ENCODE measurements at regions not wholly inside any gene's neighbourhood (a gene's known extent, or its start where the extent isn't known, plus 50 kb on each side); places are given as distances from the start of the nearest gene placed in this dataset.

DNA sequence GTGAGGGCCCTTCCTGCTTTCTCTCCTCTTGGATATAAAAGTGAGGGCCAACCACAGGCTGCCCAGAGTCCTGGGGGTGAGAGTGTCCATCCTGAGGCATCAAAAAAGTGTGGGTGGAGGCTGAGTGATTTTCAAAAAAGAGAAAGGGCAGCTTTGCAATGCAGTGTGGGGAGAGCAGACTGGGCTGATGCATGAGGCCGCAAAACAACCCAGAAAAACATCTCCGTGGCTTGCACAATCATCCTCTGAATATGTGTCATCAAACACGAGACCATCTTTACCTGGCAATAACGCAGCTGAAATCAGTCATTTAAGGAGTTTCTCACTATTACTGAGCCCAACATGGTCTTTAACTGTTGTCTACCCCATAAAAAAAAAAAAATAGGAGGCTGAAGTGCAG lies 191.2 kb upstream of the SOX4 start:
- TF ChIP-seq POLR2AphosphoS5 (IDR thresholded peaks at IDR 0.05) (no peak), SMC3 (conservative IDR thresholded peaks at IDR 0.05; ENCODE audit: poor library complexity) (no peak), RAD21 (conservative IDR thresholded peaks at IDR 0.05) (no peak), EZH2 (IDR thresholded peaks at IDR 0.05; ENCODE audit: borderline replicate concordance, insufficient read depth, low read length, poor library complexity, severe bottlenecking) (no peak), REST (IDR thresholded peaks at IDR 0.05; ENCODE audit: borderline replicate concordance) (no peak), TAF1 (IDR thresholded peaks at IDR 0.05; ENCODE audit: low read depth) (no peak), EP300 (conservative IDR thresholded peaks at IDR 0.05; ENCODE audit: poor library complexity, severe bottlenecking) (no peak), MXI1 (conservative IDR thresholded peaks at IDR 0.05; ENCODE audit: poor library complexity, severe bottlenecking) (no peak)
- TF ChIP-seq, protein P1, sequence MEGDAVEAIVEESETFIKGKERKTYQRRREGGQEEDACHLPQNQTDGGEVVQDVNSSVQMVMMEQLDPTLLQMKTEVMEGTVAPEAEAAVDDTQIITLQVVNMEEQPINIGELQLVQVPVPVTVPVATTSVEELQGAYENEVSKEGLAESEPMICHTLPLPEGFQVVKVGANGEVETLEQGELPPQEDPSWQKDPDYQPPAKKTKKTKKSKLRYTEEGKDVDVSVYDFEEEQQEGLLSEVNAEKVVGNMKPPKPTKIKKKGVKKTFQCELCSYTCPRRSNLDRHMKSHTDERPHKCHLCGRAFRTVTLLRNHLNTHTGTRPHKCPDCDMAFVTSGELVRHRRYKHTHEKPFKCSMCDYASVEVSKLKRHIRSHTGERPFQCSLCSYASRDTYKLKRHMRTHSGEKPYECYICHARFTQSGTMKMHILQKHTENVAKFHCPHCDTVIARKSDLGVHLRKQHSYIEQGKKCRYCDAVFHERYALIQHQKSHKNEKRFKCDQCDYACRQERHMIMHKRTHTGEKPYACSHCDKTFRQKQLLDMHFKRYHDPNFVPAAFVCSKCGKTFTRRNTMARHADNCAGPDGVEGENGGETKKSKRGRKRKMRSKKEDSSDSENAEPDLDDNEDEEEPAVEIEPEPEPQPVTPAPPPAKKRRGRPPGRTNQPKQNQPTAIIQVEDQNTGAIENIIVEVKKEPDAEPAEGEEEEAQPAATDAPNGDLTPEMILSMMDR (IDR thresholded peaks at IDR 0.05; ENCODE audit: poor library complexity, severe bottlenecking), result no peak
- H3K4me2 ChIP-seq (ENCODE audit: low read length), result no peak overlapping the region
- no peak overlapping the region for H2AFZ ChIP-seq (ENCODE audit: low read depth, low read length)

DNA sequence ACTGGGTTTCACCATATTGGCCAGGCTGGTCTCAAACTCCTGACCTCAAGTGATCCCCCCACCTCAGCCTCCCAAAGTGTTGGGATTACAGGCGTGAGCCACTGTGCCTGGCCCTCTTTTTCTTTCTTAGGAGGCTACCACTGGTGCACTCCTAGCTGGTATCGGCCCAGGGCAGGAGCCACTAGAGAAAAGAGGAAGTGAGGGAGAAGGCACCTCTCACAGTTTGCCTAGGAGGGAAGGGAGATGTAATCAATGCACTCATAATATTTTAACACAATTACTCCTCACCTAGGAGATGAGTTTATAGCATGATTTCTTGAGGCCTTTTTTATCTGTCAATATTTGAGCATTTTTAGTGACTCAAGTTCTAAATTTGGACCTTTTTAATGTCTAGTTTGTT lies 189.0 kb upstream of the SOX4 start:
- Histone ChIP-seq H3K4me2 (ENCODE audit: low read length) (no peak overlapping the region), H3K4me3 (ENCODE audit: low read length) (no peak overlapping the region), H3K9me2 (ENCODE audit: insufficient read depth, low read length) (no peaks in the 10 kb centered on the region), H3K9ac (ENCODE audit: low read length) (no peak overlapping the region), H3K27me3 (ENCODE audit: insufficient read depth, low read depth, low read length) (no peaks in the 10 kb centered on the region), H3K36me3 (ENCODE audit: insufficient read depth, low read length) (no peaks in the 10 kb centered on the region), H3K79me2 (replicated peaks; ENCODE audit: insufficient read depth, low read length) (no peaks in the 10 kb centered on the region), H4K20me1 (ENCODE audit: insufficient read depth) (no peaks in the 10 kb centered on the region), H3K27ac (ENCODE audit: low read length) (no peak overlapping the region), H2AFZ (ENCODE audit: low read depth, low read length) (no peak overlapping the region), H3F3A (ENCODE audit: insufficient read depth, low read length, poor library complexity, severe bottlenecking) (no peaks in the 10 kb centered on the region), H3K9me3 (ENCODE audit: low read length) (no peaks in the 10 kb centered on the region)
- TF ChIP-seq RAD21 (conservative IDR thresholded peaks at IDR 0.05) (no peak), POLR2AphosphoS5 (IDR thresholded peaks at IDR 0.05) (no peak), TAF1 (IDR thresholded peaks at IDR 0.05; ENCODE audit: low read depth) (no peak), MXI1 (conservative IDR thresholded peaks at IDR 0.05; ENCODE audit: poor library complexity, severe bottlenecking) (no peak), REST (IDR thresholded peaks at IDR 0.05; ENCODE audit: borderline replicate concordance) (no peak), EP300 (conservative IDR thresholded peaks at IDR 0.05; ENCODE audit: poor library complexity, severe bottlenecking) (no peak), SMC3 (conservative IDR thresholded peaks at IDR 0.05; ENCODE audit: poor library complexity) (no peak), EZH2 (IDR thresholded peaks at IDR 0.05; ENCODE audit: borderline replicate concordance, insufficient read depth, low read length, poor library complexity, severe bottlenecking) (no peak)
- TF ChIP-seq, protein P1 (IDR thresholded peaks at IDR 0.05; ENCODE audit: poor library complexity, severe bottlenecking), result no peak

More for the DNA sequence above, 191.2 kb upstream of the SOX4 start:
- no peak overlapping the region for H3K27ac ChIP-seq (ENCODE audit: low read length)
- no peaks in the 10 kb centered on the region for H3K79me2 ChIP-seq (replicated peaks; ENCODE audit: insufficient read depth, low read length)
- H3F3A ChIP-seq (ENCODE audit: insufficient read depth, low read length, poor library complexity, severe bottlenecking), result no peaks in the 10 kb centered on the region
- no peak overlapping the region for H3K4me3 ChIP-seq (ENCODE audit: low read length)
- H3K9me2 ChIP-seq (ENCODE audit: insufficient read depth, low read length), result no peaks in the 10 kb centered on the region
- no peaks in the 10 kb centered on the region for H3K27me3 ChIP-seq (ENCODE audit: insufficient read depth, low read depth, low read length)
- H3K9me3 ChIP-seq (ENCODE audit: low read length), result no peaks in the 10 kb centered on the region
- no peak overlapping the region for H3K9ac ChIP-seq (ENCODE audit: low read length)
- no peaks in the 10 kb centered on the region for H3K36me3 ChIP-seq (ENCODE audit: insufficient read depth, low read length)
- H4K20me1 ChIP-seq (ENCODE audit: insufficient read depth), result no peaks in the 10 kb centered on the region
